IPS-11a (cell line): ENCODE measurements at regions not wholly inside any gene's neighbourhood (a gene's known extent, or its start where the extent isn't known, plus 50 kb on each side); places are given as distances from the start of the nearest gene placed in this dataset.

Experiments used
- H3K4me3 ChIP-seq: one replicate; pipeline ENCODE4 v1.5.1; 2013; ENCODE audit warnings: low read depth, low read length, control low read depth

DNA sequence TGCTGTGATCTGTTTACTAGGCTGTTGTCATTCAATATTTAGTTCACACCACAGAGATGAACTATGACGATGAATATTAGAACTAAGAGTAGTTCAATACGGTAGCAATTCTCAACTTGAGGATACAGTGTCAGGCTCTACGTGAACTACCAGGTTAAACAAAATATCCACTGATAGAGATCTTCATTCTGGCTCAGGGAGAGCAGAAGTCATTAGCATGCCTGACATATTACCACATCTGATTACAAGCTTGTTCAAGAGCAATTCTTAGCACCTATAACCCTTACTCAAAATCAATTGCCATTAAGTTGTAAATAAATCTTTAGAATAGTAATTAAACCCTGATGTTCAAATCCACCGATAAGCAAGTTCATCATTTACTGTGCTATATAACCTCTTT is 207.2 kb downstream of the CHRM3 start:
- H3K4me3 ChIP-seq, result no peak overlapping the region

DNA sequence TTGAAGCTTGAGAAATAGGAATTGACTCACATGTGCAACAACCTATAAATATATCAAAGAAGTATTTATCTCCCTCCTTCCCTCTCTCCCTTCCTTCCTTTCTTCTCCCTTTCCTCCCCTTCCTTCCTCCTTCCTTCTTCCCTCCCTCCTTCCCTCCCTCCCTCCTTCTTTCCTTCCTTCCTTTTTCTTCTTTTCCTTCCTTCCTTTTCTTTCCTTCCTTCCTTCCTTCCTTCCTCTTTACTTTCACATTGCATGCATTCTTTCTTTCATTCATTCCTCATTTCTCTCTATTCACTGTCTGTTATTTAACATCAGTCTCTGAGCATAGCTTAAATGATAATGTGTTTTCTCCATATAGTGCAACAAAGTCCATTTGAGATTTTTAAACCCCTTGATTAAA is 214.2 kb downstream of the CHRM3 start:
- no peak overlapping the region for H3K4me3 ChIP-seq

- no peak overlapping the region for H3K4me3 ChIP-seq
Observed at GRCh38 chr1:239601108-239601507, 214.7 kb downstream of the CHRM3 start.

GRCh38 chr1:239603530-239603929 is 217.2 kb downstream of the CHRM3 start:
- H3K4me3 ChIP-seq, result no peak overlapping the region

GRCh38 chr1:239606850-239607400 is 220.6 kb downstream of the CHRM3 start:
- H3K4me3 ChIP-seq, result no peak overlapping the region

- H3K4me3 ChIP-seq, result no peak overlapping the region
Observed at GRCh38 chr1:239608469-239608868, 222.1 kb downstream of the CHRM3 start.

GRCh38 chr1:239612379-239612778 is 226.0 kb downstream of the CHRM3 start:
- H3K4me3 ChIP-seq, result no peak overlapping the region

DNA sequence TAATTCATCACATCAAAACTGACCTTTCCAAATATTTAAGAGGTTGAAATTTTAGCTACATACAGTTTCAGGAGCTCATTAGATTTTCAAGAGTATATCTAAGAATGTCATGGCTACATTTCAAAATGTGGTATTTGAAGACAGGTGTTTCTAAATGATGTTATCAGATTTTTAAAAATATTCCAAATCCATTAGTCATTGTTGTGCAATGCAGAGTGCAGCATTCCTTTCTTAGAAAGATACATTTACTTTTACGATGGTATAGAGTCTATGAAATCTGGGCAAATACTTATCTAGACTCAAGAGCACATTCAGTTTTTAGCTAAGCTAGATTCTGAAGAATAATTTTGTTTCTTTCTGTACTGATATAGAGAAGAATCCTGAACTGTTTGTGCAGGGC is 230.3 kb downstream of the CHRM3 start:
- no peak overlapping the region for H3K4me3 ChIP-seq

DNA sequence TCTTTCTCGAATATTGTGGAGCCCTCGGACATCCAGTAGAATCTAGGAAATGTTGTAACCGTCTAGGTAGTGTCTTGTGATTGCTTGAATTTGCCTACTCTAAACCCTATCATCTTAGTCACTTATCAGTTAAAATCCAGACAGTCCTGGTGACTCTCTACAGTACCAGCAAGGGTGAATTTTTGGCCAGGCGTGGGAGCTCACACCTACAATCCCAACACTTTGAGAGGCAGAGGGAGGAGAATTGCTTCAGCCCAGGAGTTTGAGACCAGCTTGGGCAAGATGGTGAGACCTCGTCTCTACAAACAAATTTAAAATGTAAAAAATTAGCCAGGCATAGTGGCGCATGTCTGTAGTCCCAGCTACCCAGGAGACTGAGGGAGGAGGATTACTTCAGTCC is 230.9 kb downstream of the CHRM3 start:
- H3K4me3 ChIP-seq, result no peak overlapping the region

DNA sequence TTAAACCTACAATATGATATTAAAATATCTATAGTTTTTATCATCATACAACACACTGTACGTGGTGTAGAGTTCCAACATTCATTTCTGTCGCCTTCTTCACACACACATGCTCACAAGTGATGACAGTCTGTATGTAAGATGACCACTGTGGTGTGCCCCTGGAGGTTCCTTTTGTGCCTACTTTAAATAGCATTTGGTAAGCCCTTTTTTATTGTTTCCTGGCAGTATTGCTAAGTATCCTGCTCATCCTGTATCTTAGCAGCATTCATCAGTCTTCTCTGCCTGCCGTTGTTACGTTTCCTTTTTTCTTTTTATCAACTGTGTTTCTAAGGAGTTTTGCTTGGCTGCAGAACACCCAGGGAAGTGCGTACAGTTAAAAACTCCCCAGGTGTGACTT is 231.4 kb downstream of the CHRM3 start:
- H3K4me3 ChIP-seq, result no peak overlapping the region

DNA sequence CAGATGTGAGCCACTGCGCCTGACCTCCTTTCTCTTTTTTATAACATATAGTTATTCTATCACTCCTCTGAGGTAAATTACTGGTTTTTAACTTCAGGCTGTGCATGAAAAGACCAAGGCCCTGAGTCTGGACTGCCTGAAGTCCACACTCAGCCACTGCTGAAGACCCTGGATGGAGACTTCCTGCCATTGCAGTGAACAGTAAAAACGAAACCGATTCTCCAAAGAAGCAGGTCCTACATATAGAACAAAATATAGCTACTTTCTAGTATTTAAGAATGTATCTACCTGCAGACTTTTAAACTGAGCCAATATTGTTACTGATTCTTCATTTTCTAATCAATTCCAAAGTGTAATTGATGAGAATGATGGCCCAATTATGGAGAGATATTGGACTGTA is 232.8 kb downstream of the CHRM3 start:
- H3K4me3 ChIP-seq, result no peak overlapping the region

- no peak overlapping the region for H3K4me3 ChIP-seq
Observed at GRCh38 chr1:239630767-239631166, 244.4 kb downstream of the CHRM3 start.

- H3K4me3 ChIP-seq, result no peak overlapping the region
Observed at GRCh38 chr1:239633432-239633831, 247.1 kb downstream of the CHRM3 start.

DNA sequence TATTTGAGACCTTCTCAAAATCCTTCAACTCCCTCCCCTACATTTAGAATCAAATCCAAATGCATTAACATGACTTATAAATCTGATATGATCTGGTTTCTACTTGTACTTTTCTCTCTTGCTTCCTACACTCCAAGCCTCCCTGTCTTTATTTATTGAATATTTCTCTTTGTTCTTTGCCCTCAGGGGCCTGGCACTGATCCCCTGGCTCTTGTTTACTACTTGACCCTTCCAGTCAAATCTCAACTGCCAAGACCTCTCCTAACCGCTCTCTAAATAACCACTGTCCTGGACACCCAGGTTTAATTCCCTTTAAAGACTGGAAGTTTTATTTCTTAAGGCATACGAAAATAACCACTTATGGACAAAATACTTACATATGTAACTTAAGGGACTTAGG is 248.9 kb downstream of the CHRM3 start:
- no peak overlapping the region for H3K4me3 ChIP-seq

- no peak overlapping the region for H3K4me3 ChIP-seq
Observed at GRCh38 chr1:239636347-239636746, 250.0 kb downstream of the CHRM3 start.

DNA sequence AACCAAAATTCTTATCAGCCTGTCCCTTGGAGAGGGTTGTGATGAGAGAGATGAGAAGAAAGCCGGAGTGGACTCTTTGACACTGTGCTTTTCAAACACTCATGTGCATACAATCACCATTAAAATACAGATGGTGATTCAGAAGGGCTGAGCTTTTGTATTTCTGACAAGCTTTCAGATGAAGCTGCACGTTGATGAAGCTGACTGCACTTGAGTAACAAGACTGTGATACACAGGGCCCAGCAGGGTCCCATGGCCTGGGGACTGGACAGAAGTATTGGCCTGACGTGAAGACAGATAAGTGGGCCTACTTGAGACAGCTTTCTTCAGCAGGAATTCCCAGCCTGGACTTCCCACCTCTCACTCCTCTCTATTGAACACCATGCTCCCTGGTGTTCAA is 258.2 kb downstream of the CHRM3 start:
- H3K4me3 ChIP-seq, result no peak overlapping the region

GRCh38 chr1:239647045-239647444 is 260.7 kb downstream of the CHRM3 start:
- H3K4me3 ChIP-seq, result no peak overlapping the region

GRCh38 chr1:239647964-239648632 is 261.7 kb downstream of the CHRM3 start:
- H3K4me3 ChIP-seq, result no peak overlapping the region

DNA sequence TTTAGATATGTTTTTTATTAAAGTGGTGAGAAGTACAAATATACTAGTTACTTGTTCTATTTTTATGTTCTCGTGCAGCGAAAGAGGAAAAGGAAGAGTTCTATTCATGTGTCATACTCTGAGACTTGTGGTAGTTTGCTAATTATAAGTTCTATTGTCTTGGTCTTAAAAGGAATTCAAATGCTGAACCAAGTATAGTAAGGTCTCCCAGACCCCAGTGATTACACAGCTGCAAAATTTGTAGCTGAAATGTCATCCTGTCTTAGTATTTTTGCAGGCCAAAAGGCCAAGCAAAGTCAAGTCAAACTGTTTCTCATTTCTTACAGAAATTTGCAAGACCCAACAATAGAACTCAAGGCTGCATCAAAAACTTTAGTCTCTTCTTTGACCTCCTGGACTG is 268.7 kb downstream of the CHRM3 start:
- H3K4me3 ChIP-seq, result no peak overlapping the region

- H3K4me3 ChIP-seq, result no peak overlapping the region
Observed at GRCh38 chr1:239657291-239657690, 270.9 kb downstream of the CHRM3 start.

DNA sequence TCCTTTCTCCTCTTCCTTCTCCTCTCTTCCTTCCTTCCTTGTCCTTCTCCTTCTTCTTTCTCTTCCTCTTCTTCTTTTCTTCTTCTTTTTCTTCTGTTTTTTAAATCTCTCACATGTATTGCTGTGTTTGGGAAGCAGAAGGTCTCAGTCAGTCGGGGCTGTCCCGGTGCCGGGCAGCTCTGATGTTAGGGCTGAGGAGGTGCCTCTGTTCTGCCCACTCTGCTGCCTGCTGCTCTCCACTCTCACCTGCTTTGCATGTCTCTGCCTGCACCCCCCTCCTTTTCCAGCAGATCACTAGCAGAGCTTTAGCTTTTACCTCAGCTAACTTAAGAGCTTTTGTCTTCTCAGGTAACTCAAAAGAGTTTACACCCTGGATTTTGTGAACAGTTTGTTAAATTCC is 276.6 kb downstream of the CHRM3 start:
- no peak overlapping the region for H3K4me3 ChIP-seq

GRCh38 chr1:239672256-239672655 is 285.9 kb downstream of the CHRM3 start:
- H3K4me3 ChIP-seq, result no peak overlapping the region

- H3K4me3 ChIP-seq, result no peak overlapping the region
Observed at GRCh38 chr1:239675735-239676134, 289.4 kb downstream of the CHRM3 start.
